ENCODE measurements at regions not wholly inside any gene's neighbourhood (a gene's known extent, or its start where the extent isn't known, plus 50 kb on each side); places are given as distances from the start of the nearest gene placed in this dataset.

DNA sequence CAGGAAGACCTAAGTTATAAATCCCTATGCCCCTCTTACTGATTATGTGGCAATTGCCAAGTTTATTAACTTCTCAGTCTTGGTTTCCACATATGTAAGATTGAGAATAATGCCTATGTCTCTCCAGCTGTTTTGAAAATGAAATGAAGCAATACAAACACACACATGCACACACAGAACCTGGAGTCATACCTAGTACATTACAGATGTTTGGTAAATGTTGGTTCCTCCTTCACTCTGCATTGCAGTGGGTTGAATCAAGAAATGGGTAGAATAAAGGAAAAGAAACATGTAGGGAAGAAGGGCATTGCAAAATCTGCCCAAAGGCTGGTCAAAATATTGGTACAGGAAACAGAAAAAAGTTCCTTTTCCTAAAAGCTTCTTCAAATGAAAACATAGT is 309.9 kb upstream of the EMCN start:
- TF ChIP-seq, protein P1, sequence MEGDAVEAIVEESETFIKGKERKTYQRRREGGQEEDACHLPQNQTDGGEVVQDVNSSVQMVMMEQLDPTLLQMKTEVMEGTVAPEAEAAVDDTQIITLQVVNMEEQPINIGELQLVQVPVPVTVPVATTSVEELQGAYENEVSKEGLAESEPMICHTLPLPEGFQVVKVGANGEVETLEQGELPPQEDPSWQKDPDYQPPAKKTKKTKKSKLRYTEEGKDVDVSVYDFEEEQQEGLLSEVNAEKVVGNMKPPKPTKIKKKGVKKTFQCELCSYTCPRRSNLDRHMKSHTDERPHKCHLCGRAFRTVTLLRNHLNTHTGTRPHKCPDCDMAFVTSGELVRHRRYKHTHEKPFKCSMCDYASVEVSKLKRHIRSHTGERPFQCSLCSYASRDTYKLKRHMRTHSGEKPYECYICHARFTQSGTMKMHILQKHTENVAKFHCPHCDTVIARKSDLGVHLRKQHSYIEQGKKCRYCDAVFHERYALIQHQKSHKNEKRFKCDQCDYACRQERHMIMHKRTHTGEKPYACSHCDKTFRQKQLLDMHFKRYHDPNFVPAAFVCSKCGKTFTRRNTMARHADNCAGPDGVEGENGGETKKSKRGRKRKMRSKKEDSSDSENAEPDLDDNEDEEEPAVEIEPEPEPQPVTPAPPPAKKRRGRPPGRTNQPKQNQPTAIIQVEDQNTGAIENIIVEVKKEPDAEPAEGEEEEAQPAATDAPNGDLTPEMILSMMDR (IDR thresholded peaks at IDR 0.05; ENCODE audit: insufficient read depth, low read length, poor library complexity, severe bottlenecking): no peak
- TF ChIP-seq EZH2phosphoT487 (conservative IDR thresholded peaks at IDR 0.05; ENCODE audit: low read length): no peak

All from SU-DHL-6 (cell line).